ENCODE measurements at regions not wholly inside any gene's neighbourhood (a gene's known extent, or its start where the extent isn't known, plus 50 kb on each side); places are given as distances from the start of the nearest gene placed in this dataset.

- WGBS (ENCODE audit: insufficient coverage): 77% methylated on average over 6 of the region's 8 CpGs
- H3K27me3 Mint-ChIP-seq (ENCODE audit: low read depth in 2 of 2): peaks cover 15 to 32% of the 10 kb centered on the region in 2 donors
- H3K4me1 Mint-ChIP-seq: no peaks in the 10 kb centered on the region
- no peaks in the 10 kb centered on the region for H3K36me3 Mint-ChIP-seq
- DNase-seq (no peak), ATAC-seq (no peak)
- Histone ChIP-seq H3K36me3 (ENCODE audit: control insufficient read depth, insufficient read depth, low read length) (no peaks in the 10 kb centered on the region), H3K27me3 (ENCODE audit: control insufficient read depth, insufficient read depth, low read length) (peaks cover 2% of the 10 kb centered on the region), H3K9me3 (ENCODE audit: control insufficient read depth, insufficient read depth, low read length) (no peaks in the 10 kb centered on the region), H3K27ac (ENCODE audit: low read length) (no peak overlapping the region), H3K4me1 (ENCODE audit: control insufficient read depth, insufficient read depth, low read length) (peaks cover 6% of the 10 kb centered on the region), H3K4me3 (ENCODE audit: low read length) (no peak overlapping the region)
- TF ChIP-seq, protein P1, sequence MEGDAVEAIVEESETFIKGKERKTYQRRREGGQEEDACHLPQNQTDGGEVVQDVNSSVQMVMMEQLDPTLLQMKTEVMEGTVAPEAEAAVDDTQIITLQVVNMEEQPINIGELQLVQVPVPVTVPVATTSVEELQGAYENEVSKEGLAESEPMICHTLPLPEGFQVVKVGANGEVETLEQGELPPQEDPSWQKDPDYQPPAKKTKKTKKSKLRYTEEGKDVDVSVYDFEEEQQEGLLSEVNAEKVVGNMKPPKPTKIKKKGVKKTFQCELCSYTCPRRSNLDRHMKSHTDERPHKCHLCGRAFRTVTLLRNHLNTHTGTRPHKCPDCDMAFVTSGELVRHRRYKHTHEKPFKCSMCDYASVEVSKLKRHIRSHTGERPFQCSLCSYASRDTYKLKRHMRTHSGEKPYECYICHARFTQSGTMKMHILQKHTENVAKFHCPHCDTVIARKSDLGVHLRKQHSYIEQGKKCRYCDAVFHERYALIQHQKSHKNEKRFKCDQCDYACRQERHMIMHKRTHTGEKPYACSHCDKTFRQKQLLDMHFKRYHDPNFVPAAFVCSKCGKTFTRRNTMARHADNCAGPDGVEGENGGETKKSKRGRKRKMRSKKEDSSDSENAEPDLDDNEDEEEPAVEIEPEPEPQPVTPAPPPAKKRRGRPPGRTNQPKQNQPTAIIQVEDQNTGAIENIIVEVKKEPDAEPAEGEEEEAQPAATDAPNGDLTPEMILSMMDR (IDR thresholded peaks at IDR 0.05): no peak
- no peak overlapping the region for H3K4me3 Mint-ChIP-seq
- intact Hi-C loops (cut with micrococcal nuclease): no loop called here
- no peak overlapping the region for H3K27ac Mint-ChIP-seq
- no peaks in the 10 kb centered on the region for H3K9me3 Mint-ChIP-seq
Observed at GRCh38 chr7:45256309-45256708, 98.7 kb downstream of the RAMP3 start.

DNA sequence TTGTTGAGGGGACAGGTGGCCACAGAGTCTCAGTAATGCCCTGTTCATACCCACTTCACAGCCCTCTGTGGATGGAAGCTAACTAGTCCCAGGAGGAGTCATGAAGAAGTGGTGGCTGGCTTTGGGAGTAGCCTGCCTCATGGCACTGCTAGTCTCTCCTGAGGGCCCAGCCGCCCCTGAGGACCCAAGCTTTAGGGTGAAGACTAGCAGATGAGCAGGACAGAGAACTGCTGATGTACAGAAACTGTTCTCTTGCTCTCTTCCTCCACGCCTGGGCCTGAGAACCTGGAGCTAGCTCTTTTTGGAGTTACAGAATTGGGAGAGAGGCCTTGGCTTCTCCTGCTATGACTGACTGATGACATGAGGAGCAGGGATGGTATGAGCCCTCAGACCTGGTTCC is 99.2 kb downstream of the RAMP3 start:
- no peaks in the 10 kb centered on the region for H3K36me3 ChIP-seq (ENCODE audit: control insufficient read depth, insufficient read depth, low read length)
- Mint-ChIP-seq H3K27ac (no peak overlapping the region), H3K4me1 (no peaks in the 10 kb centered on the region), H3K4me3 (no peak overlapping the region), H3K27me3 (ENCODE audit: low read depth in 2 of 2) (peaks cover 15 to 32% of the 10 kb centered on the region in 2 donors), H3K36me3 (no peaks in the 10 kb centered on the region), H3K9me3 (no peaks in the 10 kb centered on the region)
- no peak overlapping the region for H3K4me3 ChIP-seq (ENCODE audit: low read length)
- WGBS (ENCODE audit: insufficient coverage): 87% methylated on average over 2 of the region's 2 CpGs
- TF ChIP-seq, protein P1 (IDR thresholded peaks at IDR 0.05): no peak
- H3K9me3 ChIP-seq (ENCODE audit: control insufficient read depth, insufficient read depth, low read length): no peaks in the 10 kb centered on the region
- peaks cover 6% of the 10 kb centered on the region for H3K4me1 ChIP-seq (ENCODE audit: control insufficient read depth, insufficient read depth, low read length)
- intact Hi-C loops (cut with micrococcal nuclease): no loop called here
- no peak for DNase-seq
- peaks cover 2% of the 10 kb centered on the region for H3K27me3 ChIP-seq (ENCODE audit: control insufficient read depth, insufficient read depth, low read length)
- ATAC-seq: no peak
- H3K27ac ChIP-seq (ENCODE audit: low read length): no peak overlapping the region

DNA sequence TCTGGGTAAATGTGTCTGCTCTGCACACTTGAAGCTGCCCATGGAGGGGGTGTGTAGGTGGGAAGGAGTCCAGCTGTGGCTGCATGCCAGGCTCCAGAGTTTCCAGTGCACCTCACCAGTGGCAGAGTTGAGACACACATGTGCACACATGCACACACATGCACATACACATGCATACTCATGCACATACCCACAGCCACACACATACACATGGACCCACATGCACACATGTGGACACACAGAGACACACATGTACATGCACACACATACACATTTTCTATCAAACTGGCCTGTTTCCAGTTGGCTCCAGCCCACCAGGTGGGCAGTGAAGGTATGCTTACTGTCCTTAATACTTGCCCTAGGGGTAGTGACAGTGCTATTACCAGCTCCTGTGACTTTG is 99.7 kb downstream of the RAMP3 start:
- TF ChIP-seq, protein P1 (IDR thresholded peaks at IDR 0.05): no peak
- Mint-ChIP-seq H3K27me3 (ENCODE audit: low read depth in 2 of 2) (peaks cover 15 to 32% of the 10 kb centered on the region in 2 donors), H3K9me3 (no peaks in the 10 kb centered on the region), H3K36me3 (no peaks in the 10 kb centered on the region), H3K4me1 (no peaks in the 10 kb centered on the region), H3K4me3 (no peak overlapping the region), H3K27ac (no peak overlapping the region)
- H3K9me3 ChIP-seq (ENCODE audit: control insufficient read depth, insufficient read depth, low read length): no peaks in the 10 kb centered on the region
- no peaks in the 10 kb centered on the region for H3K36me3 ChIP-seq (ENCODE audit: control insufficient read depth, insufficient read depth, low read length)
- peaks cover 2% of the 10 kb centered on the region for H3K27me3 ChIP-seq (ENCODE audit: control insufficient read depth, insufficient read depth, low read length)
- no peak overlapping the region for H3K4me3 ChIP-seq (ENCODE audit: low read length)
- intact Hi-C loops (cut with micrococcal nuclease): no loop called here
- no peak for ATAC-seq
- H3K4me1 ChIP-seq (ENCODE audit: control insufficient read depth, insufficient read depth, low read length): peaks cover 6% of the 10 kb centered on the region
- no peak for DNase-seq
- H3K27ac ChIP-seq (ENCODE audit: low read length): no peak overlapping the region

- Histone ChIP-seq H3K4me1 (ENCODE audit: control insufficient read depth, insufficient read depth, low read length) (peaks cover 6% of the 10 kb centered on the region), H3K36me3 (ENCODE audit: control insufficient read depth, insufficient read depth, low read length) (no peaks in the 10 kb centered on the region), H3K4me3 (ENCODE audit: low read length) (no peak overlapping the region), H3K27me3 (ENCODE audit: control insufficient read depth, insufficient read depth, low read length) (peaks cover 2% of the 10 kb centered on the region), H3K27ac (ENCODE audit: low read length) (no peak overlapping the region), H3K9me3 (ENCODE audit: control insufficient read depth, insufficient read depth, low read length) (no peaks in the 10 kb centered on the region)
- ATAC-seq (no peak), DNase-seq (no peak)
- no peaks in the 10 kb centered on the region for H3K36me3 Mint-ChIP-seq
- H3K9me3 Mint-ChIP-seq: no peaks in the 10 kb centered on the region
- no peak overlapping the region for H3K4me3 Mint-ChIP-seq
- intact Hi-C loops (cut with micrococcal nuclease): no loop called here
- H3K27ac Mint-ChIP-seq: no peak overlapping the region
- H3K27me3 Mint-ChIP-seq (ENCODE audit: low read depth in 2 of 2): peaks cover 16 to 41% of the 10 kb centered on the region in 2 donors
- TF ChIP-seq, protein P1 (IDR thresholded peaks at IDR 0.05): no peak
- no peaks in the 10 kb centered on the region for H3K4me1 Mint-ChIP-seq
- WGBS (ENCODE audit: insufficient coverage): 52% methylated on average over 5 of the region's 5 CpGs
Observed at GRCh38 chr7:45258533-45259226, 101.1 kb downstream of the RAMP3 start.

All from natural killer cell (primary cell).